Spleen (tissue), 7 donors: ENCODE measurements at regions not wholly inside any gene's neighbourhood (a gene's known extent, or its start where the extent isn't known, plus 50 kb on each side); places are given as distances from the start of the nearest gene placed in this dataset.

Source experiments
- CTCF ChIP-seq, 11 experiments: fragments of 200-600 bp in 7 of 11; fragments of 450-650 bp in 4 of 11; sonication (generic) in 4 of 11; IDR thresholded peaks in 8 of 11; conservative IDR thresholded peaks in 3 of 11; 1 replicate in 7 of 11; 2 replicates in 4 of 11; pipeline versions ENCODE4 v1.4.0 to v1.8.0; 2016 to 2021; ENCODE audit warnings: antibody characterized with exemption in 11 of 11, inconsistent platforms in 4 of 11, mild to moderate bottlenecking in 1 of 11
- POLR2A ChIP-seq, 3 donors: fragments of 450-650 bp; IDR thresholded peaks; one replicate each; pipeline ENCODE4 v1.5.1; 2017; ENCODE audit warnings: antibody characterized with exemption in 3 of 3, mild to moderate bottlenecking in 1 of 3
- donor health status: DM: no; HTN: no; CAD: no; lungs with moderate emphysema.
- donor health status: DM: no; HTN: no; CAD: no.
- donor health status: DM: no; HTN: no; CAD: no.

- no peak for TF ChIP-seq CTCF (IDR thresholded peaks at IDR 0.05 in 8 of 11, conservative IDR thresholded peaks at IDR 0.05 in 3 of 11)
- TF ChIP-seq POLR2A (IDR thresholded peaks at IDR 0.05), result no peak
Measured at GRCh38 chr3:176780766-176781165, 416.5 kb downstream of the TBL1XR1 start.
